ENCODE measurements at regions not wholly inside any gene's neighbourhood (a gene's known extent, or its start where the extent isn't known, plus 50 kb on each side); places are given as distances from the start of the nearest gene placed in this dataset.
A peak's percentile ranks its signal among the peaks of the same experiment; 100 is the strongest.

- TF ChIP-seq CEBPG (CRISPR knock-in tag; IDR thresholded peaks at IDR 0.05) (no peak), CEBPG (tag; conservative IDR thresholded peaks at IDR 0.05 in 1 of 2, IDR thresholded peaks at IDR 0.05 in 1 of 2) (peak in 1 of 2 experiments; percentile 86; a peak in 2 of 4 replicates), CEBPB (tag; IDR thresholded peaks at IDR 0.05) (peak; percentile 51), OTX1 (CRISPR knock-in tag; IDR thresholded peaks at IDR 0.05) (no peak)
- Histone ChIP-seq H3K4me1 (replicated peaks in 1 of 2; ENCODE audit: control insufficient read depth in 2 of 2, insufficient read depth in 2 of 2, low read length in 2 of 2) (no peaks in the 10 kb centered on the region), H3K9me1 (ENCODE audit: control insufficient read depth, insufficient read depth, low read length) (no peaks in the 10 kb centered on the region), H3K27me3 (ENCODE audit: control insufficient read depth in 2 of 2, insufficient read depth in 2 of 2, low read length in 2 of 2) (no peaks in the 10 kb centered on the region), H3K36me3 (ENCODE audit: control insufficient read depth, insufficient read depth, low read length) (no peaks in the 10 kb centered on the region), H3K9me3 (replicated peaks; ENCODE audit: control insufficient read depth, insufficient read depth, low read depth, low read length) (peaks cover 7% of the 10 kb centered on the region; the same call in 1 of the 2 replicates), H4K20me1 (replicated peaks; ENCODE audit: control insufficient read depth, insufficient read depth, low read length) (no peaks in the 10 kb centered on the region), H3K27ac (ENCODE audit: extremely low read depth, low read depth, low read length) (no peak overlapping the region), H3K4me3 (no peak overlapping the region), H3K4me2 (ENCODE audit: insufficient read depth, low read length) (no peak overlapping the region), H2AFZ (ENCODE audit: low read depth, low read length) (no peak overlapping the region), H3K9ac (ENCODE audit: insufficient read depth in 1 of 2, low read depth in 2 of 2, low read length in 2 of 2) (no peak overlapping the region), H3K79me2 (ENCODE audit: control insufficient read depth, insufficient read depth, low read length) (no peaks in the 10 kb centered on the region)
- 10% methylated on average over 3 of the region's 3 CpGs for WGBS (ENCODE audit: insufficient coverage, low coverage, missing lambda C conversion rate)
- POLR2A ChIA-PET: no interaction called here
- CTCF ChIA-PET (ENCODE audit: low intra/inter-chr PET ratio): no interaction called here
- FAIRE-seq (no peak), DNase-seq (ENCODE audit: extremely low read depth in 1 of 4, low spot score in 3 of 4) (no peak), ATAC-seq (no peak)
- no TSS peak for BruUV-seq (replicated peaks)
- in situ Hi-C loops (cut with MboI) (no loop called here), intact Hi-C loops (cut with micrococcal nuclease) (no loop called here)
These were observed 196.5 kb upstream of the UBASH3B start for GRCh38 chr11:122459064-122459463.

GRCh38 chr11:122453586-122453985, 201.9 kb upstream of the UBASH3B start:
- no peaks in the 10 kb centered on the region for H3K36me3 ChIP-seq (ENCODE audit: control insufficient read depth, insufficient read depth, low read length)
- in situ Hi-C loops (cut with MboI): no loop called here
- no peak overlapping the region for H3K9ac ChIP-seq (ENCODE audit: insufficient read depth in 1 of 2, low read depth in 2 of 2, low read length in 2 of 2)
- no peak overlapping the region for H3K4me2 ChIP-seq (ENCODE audit: insufficient read depth, low read length)
- DNase-seq (ENCODE audit: extremely low read depth in 1 of 4, low spot score in 3 of 4): no peak
- WGBS (ENCODE audit: insufficient coverage, low coverage, missing lambda C conversion rate): 3% methylated on average over 2 of the region's 2 CpGs
- CTCF ChIA-PET (ENCODE audit: low intra/inter-chr PET ratio): no interaction called here
- H3K4me1 ChIP-seq (replicated peaks in 1 of 2; ENCODE audit: control insufficient read depth in 2 of 2, insufficient read depth in 2 of 2, low read length in 2 of 2): no peaks in the 10 kb centered on the region
- no peak overlapping the region for H3K4me3 ChIP-seq
- BruUV-seq (replicated peaks): no TSS peak
- no peak overlapping the region for H2AFZ ChIP-seq (ENCODE audit: low read depth, low read length)
- no peak overlapping the region for H3K27ac ChIP-seq (ENCODE audit: extremely low read depth, low read depth, low read length)
- intact Hi-C loops (cut with micrococcal nuclease): no loop called here
- H3K9me3 ChIP-seq (replicated peaks; ENCODE audit: control insufficient read depth, insufficient read depth, low read depth, low read length): no peaks in the 10 kb centered on the region
- H3K27me3 ChIP-seq (ENCODE audit: control insufficient read depth in 2 of 2, insufficient read depth in 2 of 2, low read length in 2 of 2): no peaks in the 10 kb centered on the region
- TF ChIP-seq ERF (CRISPR knock-in tag; IDR thresholded peaks at IDR 0.05): no peak
- TF ChIP-seq WHSC1 (IDR thresholded peaks at IDR 0.05; ENCODE audit: low read length): no peak
- TF ChIP-seq ZBTB5 (IDR thresholded peaks at IDR 0.05): no peak
- TF ChIP-seq ZC3H8 (IDR thresholded peaks at IDR 0.05): no peak
- no peak for TF ChIP-seq THAP12 (CRISPR knock-in tag; IDR thresholded peaks at IDR 0.05)
- no peak for TF ChIP-seq ZNF239 (CRISPR knock-in tag; IDR thresholded peaks at IDR 0.05)
- POLR2A ChIA-PET: no interaction called here
- no peak for ATAC-seq
- no peaks in the 10 kb centered on the region for H3K9me1 ChIP-seq (ENCODE audit: control insufficient read depth, insufficient read depth, low read length)
- H4K20me1 ChIP-seq (replicated peaks; ENCODE audit: control insufficient read depth, insufficient read depth, low read length): no peaks in the 10 kb centered on the region
- H3K79me2 ChIP-seq (ENCODE audit: control insufficient read depth, insufficient read depth, low read length): no peaks in the 10 kb centered on the region
- no peak for FAIRE-seq

Data from K562 (cell line).